ENCODE measurements at regions not wholly inside any gene's neighbourhood (a gene's known extent, or its start where the extent isn't known, plus 50 kb on each side); places are given as distances from the start of the nearest gene placed in this dataset.

GRCh38 chr7:94252124-94252523 lies 142.6 kb upstream of the COL1A2 start:
- no peak for TF ChIP-seq CTCF (IDR thresholded peaks at IDR 0.05; ENCODE audit: control insufficient read depth, extremely low read depth, insufficient read depth)
- H3K4me3 ChIP-seq (ENCODE audit: low read depth, low read length) = no peak overlapping the region
- no peak for DNase-seq (ENCODE audit: low read depth)

- no peak for TF ChIP-seq CTCF (IDR thresholded peaks at IDR 0.05; ENCODE audit: control insufficient read depth, extremely low read depth, insufficient read depth)
- no peak for DNase-seq (ENCODE audit: low read depth)
- no peak overlapping the region for H3K4me3 ChIP-seq (ENCODE audit: low read depth, low read length)
Observed at GRCh38 chr7:94252971-94253370, 141.7 kb upstream of the COL1A2 start.

GRCh38 chr7:94253686-94254085 lies 141.0 kb upstream of the COL1A2 start:
- H3K4me3 ChIP-seq (ENCODE audit: low read depth, low read length) = no peak overlapping the region
- TF ChIP-seq CTCF (IDR thresholded peaks at IDR 0.05; ENCODE audit: control insufficient read depth, extremely low read depth, insufficient read depth) = no peak
- no peak for DNase-seq (ENCODE audit: low read depth)

GRCh38 chr7:94258418-94259300 lies 136.0 kb upstream of the COL1A2 start:
- no peak for DNase-seq (ENCODE audit: low read depth)
- no peak for TF ChIP-seq CTCF (IDR thresholded peaks at IDR 0.05; ENCODE audit: control insufficient read depth, extremely low read depth, insufficient read depth)
- no peak overlapping the region for H3K4me3 ChIP-seq (ENCODE audit: low read depth, low read length)

- no peak overlapping the region for H3K4me3 ChIP-seq (ENCODE audit: low read depth, low read length)
- no peak for TF ChIP-seq CTCF (IDR thresholded peaks at IDR 0.05; ENCODE audit: control insufficient read depth, extremely low read depth, insufficient read depth)
- no peak for DNase-seq (ENCODE audit: low read depth)
Observed at GRCh38 chr7:94261067-94261466, 133.6 kb upstream of the COL1A2 start.

GRCh38 chr7:94264756-94265155 lies 129.9 kb upstream of the COL1A2 start:
- no peak overlapping the region for H3K4me3 ChIP-seq (ENCODE audit: low read depth, low read length)
- no peak for TF ChIP-seq CTCF (IDR thresholded peaks at IDR 0.05; ENCODE audit: control insufficient read depth, extremely low read depth, insufficient read depth)
- no peak for DNase-seq (ENCODE audit: low read depth)

GRCh38 chr7:94265456-94265855 lies 129.2 kb upstream of the COL1A2 start:
- DNase-seq (ENCODE audit: low read depth) = no peak
- no peak overlapping the region for H3K4me3 ChIP-seq (ENCODE audit: low read depth, low read length)
- no peak for TF ChIP-seq CTCF (IDR thresholded peaks at IDR 0.05; ENCODE audit: control insufficient read depth, extremely low read depth, insufficient read depth)

All from LNCaP clone FGC (cell line).